Neural cell (in vitro differentiated cells): ENCODE measurements at regions not wholly inside any gene's neighbourhood (a gene's known extent, or its start where the extent isn't known, plus 50 kb on each side); places are given as distances from the start of the nearest gene placed in this dataset.

ENCODE experiments used
- EP300 ChIP-seq: fragments of 450-650 bp; conservative IDR thresholded peaks from 2 replicates; pipeline ENCODE4 v1.6.1; 2014; ENCODE audit warnings: antibody characterized with exemption, mild to moderate bottlenecking, moderate library complexity; ENCODE audit not compliant: poor library complexity, severe bottlenecking
- TF ChIP-seq, protein P1 (sequence below): fragments of 450-650 bp; IDR thresholded peaks from 2 replicates; pipeline ENCODE4 v1.5.1; 2014; ENCODE audit warnings: antibody characterized with exemption, mild to moderate bottlenecking, moderate library complexity; ENCODE audit not compliant: poor library complexity, severe bottlenecking

DNA sequence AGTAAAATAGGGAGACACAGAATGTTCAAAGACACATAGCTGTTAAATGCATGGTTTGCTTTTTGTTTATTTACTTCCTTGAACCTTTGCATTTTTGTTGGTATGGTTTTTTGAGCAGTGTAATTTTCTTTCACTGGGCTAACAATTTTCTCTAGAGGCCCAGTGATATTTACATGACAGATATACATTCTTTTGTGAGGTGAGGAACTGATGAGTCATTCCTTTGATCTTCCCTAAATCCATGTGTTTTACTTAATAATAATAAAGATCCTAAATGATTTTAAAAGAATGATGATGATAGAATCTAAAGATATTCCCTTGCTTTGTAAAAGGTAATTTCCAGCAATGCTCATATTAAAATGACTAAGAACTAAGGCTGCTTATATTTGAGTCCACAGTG is 188.5 kb upstream of the ANK3 start:
- TF ChIP-seq, protein P1, sequence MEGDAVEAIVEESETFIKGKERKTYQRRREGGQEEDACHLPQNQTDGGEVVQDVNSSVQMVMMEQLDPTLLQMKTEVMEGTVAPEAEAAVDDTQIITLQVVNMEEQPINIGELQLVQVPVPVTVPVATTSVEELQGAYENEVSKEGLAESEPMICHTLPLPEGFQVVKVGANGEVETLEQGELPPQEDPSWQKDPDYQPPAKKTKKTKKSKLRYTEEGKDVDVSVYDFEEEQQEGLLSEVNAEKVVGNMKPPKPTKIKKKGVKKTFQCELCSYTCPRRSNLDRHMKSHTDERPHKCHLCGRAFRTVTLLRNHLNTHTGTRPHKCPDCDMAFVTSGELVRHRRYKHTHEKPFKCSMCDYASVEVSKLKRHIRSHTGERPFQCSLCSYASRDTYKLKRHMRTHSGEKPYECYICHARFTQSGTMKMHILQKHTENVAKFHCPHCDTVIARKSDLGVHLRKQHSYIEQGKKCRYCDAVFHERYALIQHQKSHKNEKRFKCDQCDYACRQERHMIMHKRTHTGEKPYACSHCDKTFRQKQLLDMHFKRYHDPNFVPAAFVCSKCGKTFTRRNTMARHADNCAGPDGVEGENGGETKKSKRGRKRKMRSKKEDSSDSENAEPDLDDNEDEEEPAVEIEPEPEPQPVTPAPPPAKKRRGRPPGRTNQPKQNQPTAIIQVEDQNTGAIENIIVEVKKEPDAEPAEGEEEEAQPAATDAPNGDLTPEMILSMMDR, result no peak
- no peak for TF ChIP-seq EP300
